SK-N-SH treated with all-trans-retinoic acid at 6 μM for 48 hours (cell line): ENCODE measurements at regions not wholly inside any gene's neighbourhood (a gene's known extent, or its start where the extent isn't known, plus 50 kb on each side); places are given as distances from the start of the nearest gene placed in this dataset.

Experiments
- ATAC-seq: fragments of 200-7000 bp; cut with Tn5 transposase; 3 replicates; pipeline ENCODE4 v1.9.1; 2020; ENCODE audit warnings: mild to moderate bottlenecking, moderate library complexity
- ARNTL ChIP-seq: fragments of 450-650 bp; formaldehyde crosslinking; IDR thresholded peaks from 2 replicates; pipeline ENCODE4 v1.5.0; 2020; ENCODE audit warnings: low read depth, mild to moderate bottlenecking, moderate library complexity, borderline replicate concordance
- BACH2 ChIP-seq: fragments of 250-450 bp; sonication (Bioruptor Pico); IDR thresholded peaks from 2 replicates; pipeline ENCODE4 v1.9.0; 2021; ENCODE audit warnings: mild to moderate bottlenecking, borderline replicate concordance
- CREB5 ChIP-seq: fragments of 250-450 bp; sonication (Bioruptor Pico); IDR thresholded peaks from 2 replicates; pipeline ENCODE4 v1.5.1; 2020; ENCODE audit warnings: low read depth, mild to moderate bottlenecking, moderate library complexity
- ESRRG ChIP-seq: fragments of 250-450 bp; sonication (Bioruptor Pico); IDR thresholded peaks from 2 replicates; pipeline ENCODE4 v1.6.1; 2021; ENCODE audit warnings: mild to moderate bottlenecking
- GLIS3 ChIP-seq: fragments of 250-450 bp; sonication (Bioruptor Pico); IDR thresholded peaks from 2 replicates; pipeline ENCODE4 v1.5.0; 2020; ENCODE audit warnings: mild to moderate bottlenecking, moderate library complexity
- OSR1 ChIP-seq: fragments of 250-450 bp; sonication (Bioruptor Pico); IDR thresholded peaks from 2 replicates; pipeline ENCODE4 v1.8.0; 2022; ENCODE audit warnings: moderate library complexity, mild to moderate bottlenecking, inconsistent platforms
- PATZ1 ChIP-seq: fragments of 250-450 bp; sonication (Bioruptor Pico); IDR thresholded peaks from 2 replicates; pipeline ENCODE4 v1.8.0; 2020; ENCODE audit warnings: mild to moderate bottlenecking, moderate library complexity, borderline replicate concordance
- POU6F1 ChIP-seq: fragments of 250-450 bp; sonication (Bioruptor Pico); IDR thresholded peaks from 2 replicates; pipeline ENCODE4 v1.8.0; 2021; ENCODE audit warnings: low read depth, mild to moderate bottlenecking, moderate library complexity, borderline replicate concordance
- PPARA ChIP-seq: fragments of 250-450 bp; sonication (Bioruptor Pico); IDR thresholded peaks from 2 replicates; pipeline ENCODE4 v1.5.0; 2020; ENCODE audit warnings: mild to moderate bottlenecking, borderline replicate concordance
- RARB ChIP-seq: fragments of 250-450 bp; sonication (Bioruptor Pico); IDR thresholded peaks from 2 replicates; pipeline ENCODE4 v1.8.0; 2021; ENCODE audit warnings: mild to moderate bottlenecking, moderate library complexity
- SNAI2 ChIP-seq: fragments of 250-450 bp; sonication (Bioruptor Pico); IDR thresholded peaks from 2 replicates; pipeline ENCODE4 v1.5.0; 2020; ENCODE audit warnings: mild to moderate bottlenecking, moderate library complexity
- TCF4 ChIP-seq: fragments of 250-450 bp; sonication (Bioruptor Pico); IDR thresholded peaks from 2 replicates; pipeline ENCODE4 v1.8.0; 2021; ENCODE audit warnings: mild to moderate bottlenecking, moderate library complexity, borderline replicate concordance
- TOX ChIP-seq: fragments of 250-450 bp; sonication (Bioruptor Pico); IDR thresholded peaks from 2 replicates; pipeline ENCODE4 v1.8.0; 2021; ENCODE audit warnings: mild to moderate bottlenecking, moderate library complexity, borderline replicate concordance
- ZC3H10 ChIP-seq: fragments of 250-450 bp; sonication (Bioruptor Pico); IDR thresholded peaks from 2 replicates; pipeline ENCODE4 v1.5.1; 2021; ENCODE audit warnings: mild to moderate bottlenecking, moderate library complexity
- ZFP3 ChIP-seq: fragments of 250-450 bp; sonication (Bioruptor Pico); IDR thresholded peaks from 2 replicates; pipeline ENCODE4 v1.5.0; 2020; ENCODE audit warnings: mild to moderate bottlenecking, moderate library complexity
- ZFP30 ChIP-seq: fragments of 450-650 bp; formaldehyde crosslinking; IDR thresholded peaks from 2 replicates; pipeline ENCODE4 v1.5.0; 2022; ENCODE audit warnings: mild to moderate bottlenecking, moderate library complexity
- ZNF565 ChIP-seq: fragments of 450-650 bp; formaldehyde crosslinking; conservative IDR thresholded peaks from 2 replicates; pipeline ENCODE4 v1.5.0; 2020; ENCODE audit warnings: low read depth, mild to moderate bottlenecking, moderate library complexity
- ZNF8 ChIP-seq: fragments of 450-650 bp; formaldehyde crosslinking; IDR thresholded peaks from 2 replicates; pipeline ENCODE4 v1.5.0; 2020; ENCODE audit warnings: mild to moderate bottlenecking, moderate library complexity
- TF ChIP-seq, protein P1 (sequence below): fragments of 250-450 bp; sonication (Bioruptor Pico); IDR thresholded peaks from 2 replicates; pipeline ENCODE4 v1.5.0; 2020; ENCODE audit warnings: mild to moderate bottlenecking, moderate library complexity
- TF ChIP-seq, protein P2 (sequence below): fragments of 250-450 bp; sonication (Bioruptor Pico); IDR thresholded peaks from 2 replicates; pipeline ENCODE4 v1.5.1; 2021; ENCODE audit warnings: mild to moderate bottlenecking, moderate library complexity

DNA sequence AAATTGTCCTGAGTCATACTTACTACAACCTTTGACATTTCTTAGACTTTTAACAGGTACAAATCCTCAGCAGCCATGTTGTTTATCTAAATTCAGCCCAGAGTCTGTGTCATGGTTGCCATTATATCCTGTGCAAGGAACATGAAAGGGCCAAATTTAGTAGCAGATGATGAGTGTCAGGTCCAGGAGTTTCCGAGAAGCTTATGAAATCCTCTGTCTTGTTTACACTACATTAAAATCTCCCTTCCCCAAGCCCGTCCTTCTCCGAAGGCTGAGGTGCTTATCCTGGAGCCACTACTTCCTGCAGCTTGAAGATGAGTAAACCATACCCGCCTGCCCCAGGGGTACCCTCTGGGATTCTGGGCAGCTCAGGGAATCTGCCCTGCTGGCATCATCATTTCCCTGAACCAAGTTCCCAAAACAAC, 102.6 kb upstream of the SERP2 start:
- TF ChIP-seq BACH2 (CRISPR knock-in tag) (no peak), ZFP3 (CRISPR knock-in tag) (no peak), SNAI2 (CRISPR knock-in tag) (no peak), ARNTL (CRISPR knock-in tag) (no peak), ZNF565 (CRISPR knock-in tag) (no peak), GLIS3 (no peak), PPARA (CRISPR knock-in tag) (no peak), ZFP30 (no peak), PATZ1 (CRISPR knock-in tag) (no peak), RARB (CRISPR knock-in tag) (no peak), TCF4 (no peak), ZC3H10 (CRISPR knock-in tag) (no peak), ESRRG (CRISPR knock-in tag) (no peak), CREB5 (no peak), OSR1 (no peak), POU6F1 (CRISPR knock-in tag) (no peak)
- TF ChIP-seq, all 23 proteins: peak for 0
- no peak for ATAC-seq

- TF ChIP-seq, protein P1, sequence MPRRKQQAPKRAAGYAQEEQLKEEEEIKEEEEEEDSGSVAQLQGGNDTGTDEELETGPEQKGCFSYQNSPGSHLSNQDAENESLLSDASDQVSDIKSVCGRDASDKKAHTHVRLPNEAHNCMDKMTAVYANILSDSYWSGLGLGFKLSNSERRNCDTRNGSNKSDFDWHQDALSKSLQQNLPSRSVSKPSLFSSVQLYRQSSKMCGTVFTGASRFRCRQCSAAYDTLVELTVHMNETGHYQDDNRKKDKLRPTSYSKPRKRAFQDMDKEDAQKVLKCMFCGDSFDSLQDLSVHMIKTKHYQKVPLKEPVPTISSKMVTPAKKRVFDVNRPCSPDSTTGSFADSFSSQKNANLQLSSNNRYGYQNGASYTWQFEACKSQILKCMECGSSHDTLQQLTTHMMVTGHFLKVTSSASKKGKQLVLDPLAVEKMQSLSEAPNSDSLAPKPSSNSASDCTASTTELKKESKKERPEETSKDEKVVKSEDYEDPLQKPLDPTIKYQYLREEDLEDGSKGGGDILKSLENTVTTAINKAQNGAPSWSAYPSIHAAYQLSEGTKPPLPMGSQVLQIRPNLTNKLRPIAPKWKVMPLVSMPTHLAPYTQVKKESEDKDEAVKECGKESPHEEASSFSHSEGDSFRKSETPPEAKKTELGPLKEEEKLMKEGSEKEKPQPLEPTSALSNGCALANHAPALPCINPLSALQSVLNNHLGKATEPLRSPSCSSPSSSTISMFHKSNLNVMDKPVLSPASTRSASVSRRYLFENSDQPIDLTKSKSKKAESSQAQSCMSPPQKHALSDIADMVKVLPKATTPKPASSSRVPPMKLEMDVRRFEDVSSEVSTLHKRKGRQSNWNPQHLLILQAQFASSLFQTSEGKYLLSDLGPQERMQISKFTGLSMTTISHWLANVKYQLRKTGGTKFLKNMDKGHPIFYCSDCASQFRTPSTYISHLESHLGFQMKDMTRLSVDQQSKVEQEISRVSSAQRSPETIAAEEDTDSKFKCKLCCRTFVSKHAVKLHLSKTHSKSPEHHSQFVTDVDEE = no peak
- no peak for TF ChIP-seq ZC3H10 (CRISPR knock-in tag)
- TF ChIP-seq, protein P2, sequence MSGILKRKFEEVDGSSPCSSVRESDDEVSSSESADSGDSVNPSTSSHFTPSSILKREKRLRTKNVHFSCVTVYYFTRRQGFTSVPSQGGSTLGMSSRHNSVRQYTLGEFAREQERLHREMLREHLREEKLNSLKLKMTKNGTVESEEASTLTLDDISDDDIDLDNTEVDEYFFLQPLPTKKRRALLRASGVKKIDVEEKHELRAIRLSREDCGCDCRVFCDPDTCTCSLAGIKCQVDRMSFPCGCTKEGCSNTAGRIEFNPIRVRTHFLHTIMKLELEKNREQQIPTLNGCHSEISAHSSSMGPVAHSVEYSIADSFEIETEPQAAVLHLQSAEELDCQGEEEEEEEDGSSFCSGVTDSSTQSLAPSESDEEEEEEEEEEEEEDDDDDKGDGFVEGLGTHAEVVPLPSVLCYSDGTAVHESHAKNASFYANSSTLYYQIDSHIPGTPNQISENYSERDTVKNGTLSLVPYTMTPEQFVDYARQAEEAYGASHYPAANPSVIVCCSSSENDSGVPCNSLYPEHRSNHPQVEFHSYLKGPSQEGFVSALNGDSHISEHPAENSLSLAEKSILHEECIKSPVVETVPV (CRISPR knock-in tag) = no peak
- no peak for TF ChIP-seq SNAI2 (CRISPR knock-in tag)
- TF ChIP-seq ZNF8 (CRISPR knock-in tag) = no peak
- TF ChIP-seq ESRRG (CRISPR knock-in tag) = no peak
- no peak for TF ChIP-seq POU6F1 (CRISPR knock-in tag)
- TF ChIP-seq TOX (CRISPR knock-in tag) = no peak
- no peak for TF ChIP-seq GLIS3
- no peak for TF ChIP-seq PATZ1 (CRISPR knock-in tag)
- TF ChIP-seq BACH2 (CRISPR knock-in tag) = no peak
- no peak for TF ChIP-seq OSR1
- no peak for TF ChIP-seq RARB (CRISPR knock-in tag)
- no peak for TF ChIP-seq ARNTL (CRISPR knock-in tag)
- TF ChIP-seq CREB5 = no peak
- no peak for TF ChIP-seq TCF4
- TF ChIP-seq, all 23 proteins: peak for 0
Observed at GRCh38 chr13:44271473-44271872, 102.2 kb upstream of the SERP2 start.

More at GRCh38 chr13:44271473-44271872, 102.2 kb upstream of the SERP2 start:
- ATAC-seq = no peak; the same call in 2 of the 3 replicates
